ENCODE measurements at regions not wholly inside any gene's neighbourhood (a gene's known extent, or its start where the extent isn't known, plus 50 kb on each side); places are given as distances from the start of the nearest gene placed in this dataset.
"Not testable (repeated sequence)": the region's sequence is repeated elsewhere in the genome, so short reads cannot be mapped to it uniquely, and the experiment has no call there.

DNA sequence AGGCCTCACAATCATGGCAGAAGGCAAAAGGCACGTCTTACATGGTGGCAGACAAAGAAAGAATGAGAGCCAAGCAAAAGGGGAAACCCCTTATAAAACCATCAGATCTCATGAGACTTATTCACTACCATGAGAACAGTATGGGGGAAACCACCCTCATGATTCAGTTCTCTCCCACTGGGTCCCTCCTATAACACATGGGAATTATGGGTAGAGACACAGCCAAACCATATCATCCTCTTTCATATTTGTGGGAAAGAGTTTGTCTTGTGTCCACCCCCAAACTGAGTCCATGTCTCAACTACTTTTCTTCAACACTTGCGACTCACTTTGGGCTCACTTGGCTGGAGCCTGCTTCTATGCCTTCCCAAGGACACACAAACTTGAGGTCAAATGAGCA is 162.5 kb downstream of the TTC8 start:
- TF ChIP-seq, protein P1, sequence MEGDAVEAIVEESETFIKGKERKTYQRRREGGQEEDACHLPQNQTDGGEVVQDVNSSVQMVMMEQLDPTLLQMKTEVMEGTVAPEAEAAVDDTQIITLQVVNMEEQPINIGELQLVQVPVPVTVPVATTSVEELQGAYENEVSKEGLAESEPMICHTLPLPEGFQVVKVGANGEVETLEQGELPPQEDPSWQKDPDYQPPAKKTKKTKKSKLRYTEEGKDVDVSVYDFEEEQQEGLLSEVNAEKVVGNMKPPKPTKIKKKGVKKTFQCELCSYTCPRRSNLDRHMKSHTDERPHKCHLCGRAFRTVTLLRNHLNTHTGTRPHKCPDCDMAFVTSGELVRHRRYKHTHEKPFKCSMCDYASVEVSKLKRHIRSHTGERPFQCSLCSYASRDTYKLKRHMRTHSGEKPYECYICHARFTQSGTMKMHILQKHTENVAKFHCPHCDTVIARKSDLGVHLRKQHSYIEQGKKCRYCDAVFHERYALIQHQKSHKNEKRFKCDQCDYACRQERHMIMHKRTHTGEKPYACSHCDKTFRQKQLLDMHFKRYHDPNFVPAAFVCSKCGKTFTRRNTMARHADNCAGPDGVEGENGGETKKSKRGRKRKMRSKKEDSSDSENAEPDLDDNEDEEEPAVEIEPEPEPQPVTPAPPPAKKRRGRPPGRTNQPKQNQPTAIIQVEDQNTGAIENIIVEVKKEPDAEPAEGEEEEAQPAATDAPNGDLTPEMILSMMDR (IDR thresholded peaks at IDR 0.05): not testable (repeated sequence)
- not testable (repeated sequence) for TF ChIP-seq EP300 (IDR thresholded peaks at IDR 0.05; ENCODE audit: low read depth); POLR2A (IDR thresholded peaks at IDR 0.05); POLR2AphosphoS5 (IDR thresholded peaks at IDR 0.05)

Measured in transverse colon (tissue), 4 donors.